Heart left ventricle (tissue), 16 donors: ENCODE measurements at regions not wholly inside any gene's neighbourhood (a gene's known extent, or its start where the extent isn't known, plus 50 kb on each side); places are given as distances from the start of the nearest gene placed in this dataset.

Source experiments
- ATAC-seq, 4 donors: fragments of 200-7000 bp; cut with Tn5 transposase; one replicate each; pipeline ENCODE4 v1.9.1; 2020 to 2022; ENCODE audit warnings: moderate library complexity in 4 of 4, mild to moderate bottlenecking in 3 of 4, moderate number of reproducible peaks in 1 of 4
- DNase-seq, 5 donors: peaks; one replicate each; pipeline ENCODE4 v3.0.0-alpha.2; 2020
- H3K27ac ChIP-seq, 12 donors: fragments of 200-600 bp; sonication (generic) in 4 of 12; one replicate each; pipeline versions ENCODE4 v1.5.0 to v1.8.0; 2016 to 2022; ENCODE audit warnings: mild to moderate bottlenecking in 2 of 12
- H3K27me3 ChIP-seq, 9 donors: fragments of 200-600 bp; sonication (generic) in 2 of 9; one replicate each; pipeline versions ENCODE4 v1.5.1 to v1.8.0; 2016 to 2022; ENCODE audit warnings: mild to moderate bottlenecking in 3 of 9
- H3K36me3 ChIP-seq, 9 donors: fragments of 200-600 bp; sonication (generic) in 2 of 9; one replicate each; pipeline versions ENCODE4 v1.5.0 to v1.8.0; 2018 to 2022; ENCODE audit warnings: mild to moderate bottlenecking in 2 of 9
- H3K4me1 ChIP-seq, 12 donors: fragments of 200-600 bp; sonication (generic) in 4 of 12; one replicate each; pipeline versions ENCODE4 v1.5.0 to v1.8.0; 2016 to 2022; ENCODE audit warnings: mild to moderate bottlenecking in 3 of 12
- H3K4me3 ChIP-seq, 12 donors: fragments of 200-600 bp; sonication (generic) in 4 of 12; one replicate each; pipeline versions ENCODE4 v1.5.0 to v1.8.0; 2017 to 2022; ENCODE audit warnings: mild to moderate bottlenecking in 9 of 12, moderate library complexity in 4 of 12
- H3K9me3 ChIP-seq, 12 donors: fragments of 200-600 bp; sonication (generic) in 4 of 12; one replicate each; pipeline versions ENCODE4 v1.5.0 to v1.8.0; 2016 to 2022; ENCODE audit warnings: mild to moderate bottlenecking in 1 of 12
- CTCF ChIP-seq, 12 donors: fragments of 200-600 bp; sonication (generic) in 4 of 12; IDR thresholded peaks; one replicate each; pipeline versions ENCODE4 v1.5.0 to v1.8.0; 2018 to 2022; ENCODE audit warnings: antibody characterized with exemption in 12 of 12, mild to moderate bottlenecking in 5 of 12
- POLR2A ChIP-seq, 2 donors: fragments of 450-650 bp; IDR thresholded peaks; one replicate each; pipeline ENCODE4 v1.6.1; 2017; ENCODE audit warnings: antibody characterized with exemption in 2 of 2, mild to moderate bottlenecking in 2 of 2, moderate library complexity in 2 of 2
- whole genome bisulfite sequencing, 4 donors: extraction: QIAGEN DNeasy Blood & Tissue Kit in 2 of 4; methylation state at CpG; one replicate each; pipeline versions ENCODE4 v1.1.5 to v1.1.7; 2013 to 2018; 5-methylcytosine and 5-hydroxymethylcytosine counted together
- intact Hi-C, 10 donors: fragments of 100-400 bp; cut with DNase I; formaldehyde crosslinking; loops; one replicate each; pipeline versions ENCODE4 v1.11.1 to v1.14.2; 2022
- donor health status: ischemic (EF 13 %, LVEDD 7.1; RV severe dilation, severe dysfunction).
- donor health status: healthy with polysubstance abuse.
- donor health status: DM: no; HTN: yes; CAD: no.
- donor health status: DM: no; HTN: no; CAD: no.
- donor health status: ischemic (EF 25% LVEDD 6.9; RV normal size, moderate dysfunction).
- donor health status: ischemic (EF 25% LVEDD 5.7; RV mildly dilated, moderate dysfunction).
- donor health status: healthy.
- donor health status: DM: yes; HTN: yes; CAD: no.
- donor health status: ischemic (EF 35%, LVEDD 5.7; RV mildly dilated, moderate dysfunction).
- donor health status: nonischemic (EF 11% LVEDD 7.7; RV severe dilation, severe dysfunction).
- donor health status: DM: yes; HTN: yes; CAD: no.
- donor health status: PGD.
- donor health status: ischemic (EF 29% LVEDD 5.4; RV normal size, mild dysfunction).
- donor health status: nonischemic (EF 23%, LVEDD 6.1; RV moderate dilation, normal function).

- TF ChIP-seq CTCF (IDR thresholded peaks at IDR 0.05): peak in 2 of 12 donors; percentile 2 to 12
- no peak for TF ChIP-seq POLR2A (IDR thresholded peaks at IDR 0.05)
- H3K4me1 ChIP-seq: peaks cover 0 to 9% (median 2%) of the 10 kb centered on the region in 12 donors
- WGBS, 4 donors: 80 to 91% (median 87%) methylated on average over 5 of the region's 5 CpGs
- intact Hi-C loops: no loop called here
- no peaks in the 10 kb centered on the region for H3K9me3 ChIP-seq
- no peak overlapping the region for H3K4me3 ChIP-seq
- H3K27me3 ChIP-seq: no peaks in the 10 kb centered on the region
- peak overlapping the region in 7 of 12 donors; percentile 12 to 58 (median 38) for H3K27ac ChIP-seq
- peaks cover 0 to 45% (median 11%) of the 10 kb centered on the region in 9 donors for H3K36me3 ChIP-seq
- ATAC-seq: peak in 1 of 4 donors; percentile 87
- DNase-seq: peak in 1 of 5 donors; percentile 24
These were observed 192.8 kb upstream of the RGS6 start for GRCh38 chr14:71739273-71739990.

GRCh38 chr14:71741241-71741640 is 191.0 kb upstream of the RGS6 start:
- Histone ChIP-seq H3K27me3 (no peaks in the 10 kb centered on the region), H3K36me3 (peaks cover 0 to 27% (median 0%) of the 10 kb centered on the region in 9 donors), H3K27ac (no peak overlapping the region), H3K9me3 (no peaks in the 10 kb centered on the region), H3K4me1 (peaks cover 0 to 9% (median 2%) of the 10 kb centered on the region in 12 donors), H3K4me3 (no peak overlapping the region)
- DNase-seq (no peak), ATAC-seq (no peak)
- intact Hi-C loops: no loop called here
- TF ChIP-seq POLR2A (IDR thresholded peaks at IDR 0.05) (no peak), CTCF (IDR thresholded peaks at IDR 0.05) (no peak)
- 80 to 87% (median 84%) methylated on average over 5 of the region's 5 CpGs for WGBS, 4 donors

DNA sequence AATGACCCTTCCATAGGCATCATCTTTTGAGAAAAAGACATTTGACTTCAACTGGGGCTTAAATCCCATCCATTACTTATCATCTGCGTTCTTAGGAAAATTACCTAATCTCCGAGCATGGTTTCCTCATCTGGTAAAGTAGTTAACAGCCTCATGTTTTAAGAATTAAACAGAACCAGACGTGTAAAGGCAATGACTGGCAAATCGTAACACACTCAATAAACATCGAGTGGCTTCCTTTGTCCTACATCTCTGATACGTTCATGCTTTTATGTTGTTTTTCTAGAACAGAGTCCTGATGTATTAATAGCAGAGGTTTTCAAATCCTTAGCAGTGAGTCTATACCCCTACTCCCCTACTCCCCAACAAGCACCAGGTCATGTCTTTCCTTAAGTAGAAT is 189.7 kb upstream of the RGS6 start:
- no peak overlapping the region for H3K4me3 ChIP-seq
- 66 to 70% (median 68%) methylated on average over 6 of the region's 6 CpGs for WGBS, 4 donors
- H3K36me3 ChIP-seq: peaks cover 0 to 15% (median 0%) of the 10 kb centered on the region in 9 donors
- TF ChIP-seq POLR2A (IDR thresholded peaks at IDR 0.05): no peak
- no peak for TF ChIP-seq CTCF (IDR thresholded peaks at IDR 0.05)
- H3K27me3 ChIP-seq: no peaks in the 10 kb centered on the region
- no peak overlapping the region for H3K27ac ChIP-seq
- peaks cover 0 to 5% (median 0%) of the 10 kb centered on the region in 12 donors for H3K9me3 ChIP-seq
- DNase-seq: no peak
- no peak for ATAC-seq
- H3K4me1 ChIP-seq: peaks cover 0 to 9% (median 2%) of the 10 kb centered on the region in 12 donors
- intact Hi-C loops: no loop called here

DNA sequence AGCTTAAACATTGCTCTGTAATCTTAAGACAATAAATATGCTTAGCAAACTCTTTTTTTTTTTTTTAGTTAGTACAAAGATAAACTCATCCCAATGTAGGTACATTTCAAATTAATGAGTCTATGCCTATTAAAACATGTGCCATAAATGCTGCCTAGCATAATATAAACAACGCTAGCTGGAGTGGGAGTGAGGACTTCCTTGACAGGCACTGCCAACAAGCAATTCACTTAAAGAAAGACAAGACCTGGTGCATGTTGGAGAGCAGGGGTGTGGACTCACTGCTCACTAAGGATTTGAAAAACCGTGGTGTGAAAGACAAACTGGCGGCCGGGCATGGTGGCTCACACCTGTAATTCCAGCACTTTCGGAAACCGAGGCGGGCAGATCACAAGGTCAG is 187.2 kb upstream of the RGS6 start:
- no peak overlapping the region for H3K4me3 ChIP-seq
- peaks cover 0 to 3% (median 0%) of the 10 kb centered on the region in 12 donors for H3K4me1 ChIP-seq
- no peaks in the 10 kb centered on the region for H3K27me3 ChIP-seq
- H3K36me3 ChIP-seq: no peaks in the 10 kb centered on the region
- intact Hi-C loops: no loop called here
- no peak for DNase-seq
- no peak overlapping the region for H3K27ac ChIP-seq
- 91 to 96% (median 93%) methylated on average over 7 of the region's 7 CpGs for WGBS, 4 donors
- peaks cover 0 to 20% (median 13%) of the 10 kb centered on the region in 12 donors for H3K9me3 ChIP-seq
- no peak for ATAC-seq
- TF ChIP-seq POLR2A (IDR thresholded peaks at IDR 0.05) (no peak), CTCF (IDR thresholded peaks at IDR 0.05) (no peak)
